WTC11 (cell line): ENCODE measurements at regions not wholly inside any gene's neighbourhood (a gene's known extent, or its start where the extent isn't known, plus 50 kb on each side); places are given as distances from the start of the nearest gene placed in this dataset.

Source experiments
- ATAC-seq: fragments of 200-7000 bp; cut with Tn5 transposase; 2 replicates; pipeline ENCODE4 v1.10.0; 2021; ENCODE audit warnings: mild to moderate bottlenecking, moderate library complexity
- CTCF ChIA-PET: fragments of 300-600 bp; sonication (Branson Sonifier 250); formaldehyde crosslinking; loops from one replicate; lab custom pipeline; 2021; ENCODE audit warnings: antibody characterized with exemption; lab: Charles Lee
- POLR2A ChIA-PET: fragments of 350-600 bp; sonication (Branson Sonifier 250); formaldehyde crosslinking; loops from one replicate; lab custom pipeline; 2021; ENCODE audit warnings: antibody characterized with exemption; lab: Charles Lee
- DNase-seq: peaks from one replicate; pipeline ENCODE4 v3.0.0; 2021; ENCODE audit warnings: low spot score
- H3K27ac Mint-ChIP-seq: 2 replicates; pipeline ENCODE4 v1.8.0; 2021; ENCODE audit warnings: mixed read lengths
- H3K27me3 Mint-ChIP-seq: 2 replicates; pipeline ENCODE4 v1.8.0; 2021; ENCODE audit warnings: low read depth, mild to moderate bottlenecking, moderate library complexity, mixed read lengths
- H3K36me3 Mint-ChIP-seq: 2 replicates; pipeline ENCODE4 v1.8.0; 2021; ENCODE audit warnings: mixed read lengths
- H3K4me1 Mint-ChIP-seq: 2 replicates; pipeline ENCODE4 v1.8.0; 2022; ENCODE audit warnings: mixed read lengths
- H3K4me3 Mint-ChIP-seq: 2 replicates; pipeline ENCODE4 v1.8.0; 2021; ENCODE audit warnings: mild to moderate bottlenecking, moderate library complexity, mixed read lengths
- H3K9me3 Mint-ChIP-seq: 2 replicates; pipeline ENCODE4 v1.8.0; 2021; ENCODE audit warnings: mixed read lengths
- ARID4B ChIP-seq: sonication (generic); formaldehyde crosslinking; IDR thresholded peaks from 2 replicates; pipeline ENCODE4 v1.8.0; 2023; ENCODE audit warnings: missing genetic modification reagents, mild to moderate bottlenecking, borderline replicate concordance
- CREM ChIP-seq: sonication (generic); formaldehyde crosslinking; IDR thresholded peaks from 2 replicates; pipeline ENCODE4 v1.8.1; 2022; ENCODE audit warnings: mild to moderate bottlenecking, missing genetic modification reagents, moderate library complexity
- ETV6 ChIP-seq: sonication (generic); formaldehyde crosslinking; IDR thresholded peaks from 2 replicates; pipeline ENCODE4 v1.8.1; 2022; ENCODE audit warnings: mild to moderate bottlenecking, missing genetic modification reagents
- FOXK1 ChIP-seq: sonication (generic); formaldehyde crosslinking; IDR thresholded peaks from 2 replicates; pipeline ENCODE4 v1.8.0; 2022; ENCODE audit warnings: mild to moderate bottlenecking, moderate library complexity, missing genetic modification reagents
- GRHL2 ChIP-seq: fragments of 250-450 bp; sonication (Bioruptor Pico); IDR thresholded peaks from 2 replicates; pipeline ENCODE4 v1.8.0; 2022; ENCODE audit warnings: mild to moderate bottlenecking, moderate library complexity; ENCODE audit not compliant: insufficient replicate concordance, severe bottlenecking
- IRF2 ChIP-seq: sonication (generic); formaldehyde crosslinking; IDR thresholded peaks from 2 replicates; pipeline ENCODE4 v1.8.0; 2022; ENCODE audit warnings: low read depth, missing genetic modification reagents, borderline replicate concordance
- JAZF1 ChIP-seq: fragments of 250-450 bp; sonication (Bioruptor Pico); IDR thresholded peaks from 2 replicates; pipeline ENCODE4 v1.9.0; 2021; ENCODE audit warnings: moderate library complexity, mild to moderate bottlenecking, inconsistent platforms
- RELA ChIP-seq: sonication (generic); formaldehyde crosslinking; IDR thresholded peaks from 2 replicates; pipeline ENCODE4 v1.8.1; 2022; ENCODE audit warnings: missing genetic modification reagents, mild to moderate bottlenecking, borderline replicate concordance
- TEAD4 ChIP-seq: sonication (generic); formaldehyde crosslinking; IDR thresholded peaks from 2 replicates; pipeline ENCODE4 v1.8.0; 2022; ENCODE audit warnings: mild to moderate bottlenecking, missing genetic modification reagents
- ZBTB21 ChIP-seq: sonication (generic); formaldehyde crosslinking; IDR thresholded peaks from 2 replicates; pipeline ENCODE4 v1.8.1; 2023; ENCODE audit warnings: mild to moderate bottlenecking, missing genetic modification reagents, borderline replicate concordance
- ZNF219 ChIP-seq: sonication (generic); formaldehyde crosslinking; IDR thresholded peaks from 2 replicates; pipeline ENCODE4 v1.8.0; 2023; ENCODE audit warnings: missing genetic modification reagents, mild to moderate bottlenecking, borderline replicate concordance
- ZNF416 ChIP-seq: fragments of 250-450 bp; sonication (Bioruptor Pico); IDR thresholded peaks from 2 replicates; pipeline ENCODE4 v1.9.0; 2021; ENCODE audit warnings: mild to moderate bottlenecking, inconsistent platforms
- ZNF671 ChIP-seq: fragments of 250-450 bp; sonication (Bioruptor Pico); IDR thresholded peaks from 2 replicates; pipeline ENCODE4 v1.8.0; 2021; ENCODE audit warnings: mild to moderate bottlenecking
- TF ChIP-seq, protein P1 (sequence below): sonication (generic); formaldehyde crosslinking; IDR thresholded peaks from 2 replicates; pipeline ENCODE4 v1.8.1; 2023; ENCODE audit warnings: mild to moderate bottlenecking, missing genetic modification reagents, borderline replicate concordance
- TF ChIP-seq, protein P2 (sequence below): sonication (generic); formaldehyde crosslinking; IDR thresholded peaks from 2 replicates; pipeline ENCODE4 v1.8.1; 2022; ENCODE audit warnings: low read depth, missing genetic modification reagents, borderline replicate concordance
- TF ChIP-seq, protein P3 (sequence below): fragments of 250-450 bp; sonication (Bioruptor Pico); IDR thresholded peaks from 2 replicates; pipeline ENCODE4 v2.1.2; 2022; ENCODE audit warnings: mild to moderate bottlenecking, moderate library complexity
- TF ChIP-seq, protein P4 (sequence below): sonication (generic); formaldehyde crosslinking; IDR thresholded peaks from 2 replicates; pipeline ENCODE4 v1.8.1; 2022; ENCODE audit warnings: mild to moderate bottlenecking, moderate library complexity, missing genetic modification reagents
- TF ChIP-seq, protein P5 (sequence below): sonication (generic); formaldehyde crosslinking; IDR thresholded peaks from 2 replicates; pipeline ENCODE4 v1.8.1; 2023; ENCODE audit warnings: mild to moderate bottlenecking, missing genetic modification reagents

DNA sequence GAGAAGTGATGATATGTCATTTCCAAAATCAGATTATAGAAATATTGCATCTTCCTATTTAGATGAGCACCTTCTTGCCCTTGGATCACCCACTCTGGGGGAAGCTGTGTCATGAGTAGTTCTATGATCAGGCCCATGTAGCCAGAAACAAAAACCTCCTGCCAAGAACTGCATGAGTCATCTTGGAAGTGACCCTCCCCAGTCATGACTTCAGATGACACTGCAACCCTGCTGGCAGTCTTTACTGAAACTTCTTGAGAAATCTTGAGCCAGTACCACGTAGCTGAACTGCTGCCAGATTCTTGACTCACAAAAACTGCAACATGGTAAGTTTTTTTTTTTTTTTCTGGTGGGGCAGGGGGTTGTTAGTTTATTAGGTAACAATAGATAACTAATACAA lies 439.6 kb upstream of the PTGER4 start:
- H3K27ac Mint-ChIP-seq, result no peak overlapping the region
- TF ChIP-seq, protein P1, sequence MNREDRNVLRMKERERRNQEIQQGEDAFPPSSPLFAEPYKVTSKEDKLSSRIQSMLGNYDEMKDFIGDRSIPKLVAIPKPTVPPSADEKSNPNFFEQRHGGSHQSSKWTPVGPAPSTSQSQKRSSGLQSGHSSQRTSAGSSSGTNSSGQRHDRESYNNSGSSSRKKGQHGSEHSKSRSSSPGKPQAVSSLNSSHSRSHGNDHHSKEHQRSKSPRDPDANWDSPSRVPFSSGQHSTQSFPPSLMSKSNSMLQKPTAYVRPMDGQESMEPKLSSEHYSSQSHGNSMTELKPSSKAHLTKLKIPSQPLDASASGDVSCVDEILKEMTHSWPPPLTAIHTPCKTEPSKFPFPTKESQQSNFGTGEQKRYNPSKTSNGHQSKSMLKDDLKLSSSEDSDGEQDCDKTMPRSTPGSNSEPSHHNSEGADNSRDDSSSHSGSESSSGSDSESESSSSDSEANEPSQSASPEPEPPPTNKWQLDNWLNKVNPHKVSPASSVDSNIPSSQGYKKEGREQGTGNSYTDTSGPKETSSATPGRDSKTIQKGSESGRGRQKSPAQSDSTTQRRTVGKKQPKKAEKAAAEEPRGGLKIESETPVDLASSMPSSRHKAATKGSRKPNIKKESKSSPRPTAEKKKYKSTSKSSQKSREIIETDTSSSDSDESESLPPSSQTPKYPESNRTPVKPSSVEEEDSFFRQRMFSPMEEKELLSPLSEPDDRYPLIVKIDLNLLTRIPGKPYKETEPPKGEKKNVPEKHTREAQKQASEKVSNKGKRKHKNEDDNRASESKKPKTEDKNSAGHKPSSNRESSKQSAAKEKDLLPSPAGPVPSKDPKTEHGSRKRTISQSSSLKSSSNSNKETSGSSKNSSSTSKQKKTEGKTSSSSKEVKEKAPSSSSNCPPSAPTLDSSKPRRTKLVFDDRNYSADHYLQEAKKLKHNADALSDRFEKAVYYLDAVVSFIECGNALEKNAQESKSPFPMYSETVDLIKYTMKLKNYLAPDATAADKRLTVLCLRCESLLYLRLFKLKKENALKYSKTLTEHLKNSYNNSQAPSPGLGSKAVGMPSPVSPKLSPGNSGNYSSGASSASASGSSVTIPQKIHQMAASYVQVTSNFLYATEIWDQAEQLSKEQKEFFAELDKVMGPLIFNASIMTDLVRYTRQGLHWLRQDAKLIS (CRISPR knock-in tag), result no peak
- no peak for TF ChIP-seq CREM (CRISPR knock-in tag)
- TF ChIP-seq, protein P2, sequence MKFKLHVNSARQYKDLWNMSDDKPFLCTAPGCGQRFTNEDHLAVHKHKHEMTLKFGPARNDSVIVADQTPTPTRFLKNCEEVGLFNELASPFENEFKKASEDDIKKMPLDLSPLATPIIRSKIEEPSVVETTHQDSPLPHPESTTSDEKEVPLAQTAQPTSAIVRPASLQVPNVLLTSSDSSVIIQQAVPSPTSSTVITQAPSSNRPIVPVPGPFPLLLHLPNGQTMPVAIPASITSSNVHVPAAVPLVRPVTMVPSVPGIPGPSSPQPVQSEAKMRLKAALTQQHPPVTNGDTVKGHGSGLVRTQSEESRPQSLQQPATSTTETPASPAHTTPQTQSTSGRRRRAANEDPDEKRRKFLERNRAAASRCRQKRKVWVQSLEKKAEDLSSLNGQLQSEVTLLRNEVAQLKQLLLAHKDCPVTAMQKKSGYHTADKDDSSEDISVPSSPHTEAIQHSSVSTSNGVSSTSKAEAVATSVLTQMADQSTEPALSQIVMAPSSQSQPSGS (CRISPR knock-in tag), result no peak
- TF ChIP-seq, protein P3, sequence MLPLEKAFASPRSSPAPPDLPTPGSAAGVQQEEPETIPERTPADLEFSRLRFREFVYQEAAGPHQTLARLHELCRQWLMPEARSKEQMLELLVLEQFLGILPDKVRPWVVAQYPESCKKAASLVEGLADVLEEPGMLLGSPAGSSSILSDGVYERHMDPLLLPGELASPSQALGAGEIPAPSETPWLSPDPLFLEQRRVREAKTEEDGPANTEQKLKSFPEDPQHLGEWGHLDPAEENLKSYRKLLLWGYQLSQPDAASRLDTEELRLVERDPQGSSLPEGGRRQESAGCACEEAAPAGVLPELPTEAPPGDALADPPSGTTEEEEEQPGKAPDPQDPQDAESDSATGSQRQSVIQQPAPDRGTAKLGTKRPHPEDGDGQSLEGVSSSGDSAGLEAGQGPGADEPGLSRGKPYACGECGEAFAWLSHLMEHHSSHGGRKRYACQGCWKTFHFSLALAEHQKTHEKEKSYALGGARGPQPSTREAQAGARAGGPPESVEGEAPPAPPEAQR (CRISPR knock-in tag), result no peak
- TF ChIP-seq FOXK1 (CRISPR knock-in tag), result no peak
- TF ChIP-seq ZNF671 (CRISPR knock-in tag), result no peak
- no peak for TF ChIP-seq ZBTB21 (CRISPR knock-in tag)
- TF ChIP-seq, protein P4, sequence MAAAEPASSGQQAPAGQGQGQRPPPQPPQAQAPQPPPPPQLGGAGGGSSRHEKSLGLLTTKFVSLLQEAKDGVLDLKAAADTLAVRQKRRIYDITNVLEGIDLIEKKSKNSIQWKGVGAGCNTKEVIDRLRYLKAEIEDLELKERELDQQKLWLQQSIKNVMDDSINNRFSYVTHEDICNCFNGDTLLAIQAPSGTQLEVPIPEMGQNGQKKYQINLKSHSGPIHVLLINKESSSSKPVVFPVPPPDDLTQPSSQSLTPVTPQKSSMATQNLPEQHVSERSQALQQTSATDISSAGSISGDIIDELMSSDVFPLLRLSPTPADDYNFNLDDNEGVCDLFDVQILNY, result no peak
- no peak for TF ChIP-seq ARID4B (CRISPR knock-in tag)
- no peak for TF ChIP-seq RELA (CRISPR knock-in tag)
- ChIA-PET CTCF (no interaction called here), POLR2A (no interaction called here)
- no peak overlapping the region for H3K4me3 Mint-ChIP-seq
- peaks cover 22% of the 10 kb centered on the region for H3K9me3 Mint-ChIP-seq
- DNase-seq (no peak), ATAC-seq (no peak)
- 0 out of 2 replicates have a peak, but pooled peaks cover 3% of the 10 kb centered on the region for H3K4me1 Mint-ChIP-seq
- 0 out of 2 replicates have a peak, but pooled peaks cover 2% of the 10 kb centered on the region for H3K27me3 Mint-ChIP-seq
- H3K36me3 Mint-ChIP-seq, result peaks cover 7% of the 10 kb centered on the region

DNA sequence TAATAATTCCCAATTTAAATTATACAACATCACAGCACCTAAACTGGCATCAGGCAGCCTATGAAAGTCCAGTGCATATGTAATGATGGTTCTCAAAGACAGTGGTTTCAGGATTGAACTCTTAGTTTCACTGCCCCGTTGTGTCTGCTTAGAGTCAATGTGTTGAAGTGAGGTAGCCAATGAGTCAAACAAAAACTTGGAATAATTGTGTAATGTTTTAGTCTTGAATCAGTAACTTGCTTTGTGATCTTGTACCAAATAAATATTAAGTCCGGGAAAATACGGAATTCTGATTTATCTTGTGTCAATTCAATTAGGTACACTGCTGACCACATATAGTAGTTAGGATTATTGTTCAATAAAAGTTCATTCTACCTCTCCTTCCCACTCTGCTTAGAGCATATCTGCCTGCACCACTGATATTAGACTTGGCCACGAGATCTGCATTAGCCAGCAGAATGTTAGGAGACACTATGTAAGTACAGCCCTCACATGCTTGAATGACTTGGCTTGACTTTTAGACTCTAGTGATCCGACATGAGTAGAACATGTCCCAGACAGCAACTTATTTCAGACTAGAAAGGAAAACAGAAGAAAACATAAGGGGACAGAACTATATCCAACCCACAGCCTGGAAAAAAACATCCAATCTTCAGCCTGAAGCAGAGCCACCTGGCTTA lies 441.5 kb upstream of the PTGER4 start:
- Mint-ChIP-seq H3K27ac (no peak overlapping the region), H3K4me3 (no peak overlapping the region), H3K4me1 (peaks cover 3% of the 10 kb centered on the region; the same call in 1 of the 2 replicates), H3K9me3 (peaks cover 18% of the 10 kb centered on the region), H3K27me3 (0 out of 2 replicates have a peak, but pooled peaks cover 2% of the 10 kb centered on the region), H3K36me3 (peaks cover 7% of the 10 kb centered on the region)
- POLR2A ChIA-PET, result no interaction called here
- no peak for ATAC-seq
- no peak for DNase-seq
- CTCF ChIA-PET, result no interaction called here
- TF ChIP-seq ZNF219 (CRISPR knock-in tag), result no peak
- no peak for TF ChIP-seq ETV6 (CRISPR knock-in tag)
- no peak for TF ChIP-seq ZNF416
- TF ChIP-seq ZBTB21 (CRISPR knock-in tag), result no peak
- TF ChIP-seq TEAD4 (CRISPR knock-in tag), result no peak
- TF ChIP-seq JAZF1, result no peak
- TF ChIP-seq, protein P5, sequence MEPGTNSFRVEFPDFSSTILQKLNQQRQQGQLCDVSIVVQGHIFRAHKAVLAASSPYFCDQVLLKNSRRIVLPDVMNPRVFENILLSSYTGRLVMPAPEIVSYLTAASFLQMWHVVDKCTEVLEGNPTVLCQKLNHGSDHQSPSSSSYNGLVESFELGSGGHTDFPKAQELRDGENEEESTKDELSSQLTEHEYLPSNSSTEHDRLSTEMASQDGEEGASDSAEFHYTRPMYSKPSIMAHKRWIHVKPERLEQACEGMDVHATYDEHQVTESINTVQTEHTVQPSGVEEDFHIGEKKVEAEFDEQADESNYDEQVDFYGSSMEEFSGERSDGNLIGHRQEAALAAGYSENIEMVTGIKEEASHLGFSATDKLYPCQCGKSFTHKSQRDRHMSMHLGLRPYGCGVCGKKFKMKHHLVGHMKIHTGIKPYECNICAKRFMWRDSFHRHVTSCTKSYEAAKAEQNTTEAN (CRISPR knock-in tag), result no peak
- no peak for TF ChIP-seq GRHL2
- no peak for TF ChIP-seq IRF2 (CRISPR knock-in tag)
